ENCODE measurements at regions not wholly inside any gene's neighbourhood (a gene's known extent, or its start where the extent isn't known, plus 50 kb on each side); places are given as distances from the start of the nearest gene placed in this dataset.

DNA sequence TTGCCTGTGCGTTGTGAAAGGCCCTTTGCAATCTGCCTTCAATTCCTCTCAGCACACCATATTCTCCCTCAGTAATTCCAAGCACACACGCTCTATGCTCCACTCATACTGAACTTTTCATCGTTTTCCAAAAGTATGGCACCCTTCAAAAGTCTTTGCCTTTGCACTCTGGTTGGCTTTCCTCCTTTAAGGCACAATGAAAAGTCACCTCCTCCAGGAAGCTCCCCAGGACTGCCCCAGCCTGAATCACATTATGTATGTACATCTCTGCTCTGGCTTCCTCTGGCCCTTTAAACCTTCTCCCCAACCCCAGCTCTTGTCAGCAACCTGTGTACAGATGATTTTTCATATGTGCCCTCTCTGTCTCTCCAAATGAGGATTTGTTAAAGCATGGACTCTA lies 250.7 kb downstream of the MAF start:
- no peak overlapping the region for H2AFZ ChIP-seq
- no peaks in the 10 kb centered on the region for H3K9me2 ChIP-seq (replicated peaks; ENCODE audit: insufficient read depth)
- H3K36me3 ChIP-seq (replicated peaks; ENCODE audit: insufficient read depth, low read depth), result no peaks in the 10 kb centered on the region
- WGBS (ENCODE audit: low lambda C conversion rate, missing lambda C conversion rate), result 100% methylated on average over 3 of the region's 3 CpGs
- no peaks in the 10 kb centered on the region for H3K9me3 ChIP-seq (ENCODE audit: low read depth)
- no peaks in the 10 kb centered on the region for H3K79me2 ChIP-seq
- H3K27me3 ChIP-seq, result no peaks in the 10 kb centered on the region
- no peaks in the 10 kb centered on the region for H3K4me1 ChIP-seq (ENCODE audit: insufficient read depth)
- TF ChIP-seq, protein P1, sequence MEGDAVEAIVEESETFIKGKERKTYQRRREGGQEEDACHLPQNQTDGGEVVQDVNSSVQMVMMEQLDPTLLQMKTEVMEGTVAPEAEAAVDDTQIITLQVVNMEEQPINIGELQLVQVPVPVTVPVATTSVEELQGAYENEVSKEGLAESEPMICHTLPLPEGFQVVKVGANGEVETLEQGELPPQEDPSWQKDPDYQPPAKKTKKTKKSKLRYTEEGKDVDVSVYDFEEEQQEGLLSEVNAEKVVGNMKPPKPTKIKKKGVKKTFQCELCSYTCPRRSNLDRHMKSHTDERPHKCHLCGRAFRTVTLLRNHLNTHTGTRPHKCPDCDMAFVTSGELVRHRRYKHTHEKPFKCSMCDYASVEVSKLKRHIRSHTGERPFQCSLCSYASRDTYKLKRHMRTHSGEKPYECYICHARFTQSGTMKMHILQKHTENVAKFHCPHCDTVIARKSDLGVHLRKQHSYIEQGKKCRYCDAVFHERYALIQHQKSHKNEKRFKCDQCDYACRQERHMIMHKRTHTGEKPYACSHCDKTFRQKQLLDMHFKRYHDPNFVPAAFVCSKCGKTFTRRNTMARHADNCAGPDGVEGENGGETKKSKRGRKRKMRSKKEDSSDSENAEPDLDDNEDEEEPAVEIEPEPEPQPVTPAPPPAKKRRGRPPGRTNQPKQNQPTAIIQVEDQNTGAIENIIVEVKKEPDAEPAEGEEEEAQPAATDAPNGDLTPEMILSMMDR (IDR thresholded peaks at IDR 0.05; ENCODE audit: poor library complexity), result no peak
- no peak for TF ChIP-seq EZH2 (IDR thresholded peaks at IDR 0.05; ENCODE audit: borderline replicate concordance)
- TF ChIP-seq EZH2phosphoT487 (IDR thresholded peaks at IDR 0.05; ENCODE audit: low read depth, severe bottlenecking, unreplicated experiment), result no peak
- no peak overlapping the region for H3K4me3 ChIP-seq
- no peak overlapping the region for H3K27ac ChIP-seq
- no peak for DNase-seq (ENCODE audit: low spot score)
- no peak overlapping the region for H3K4me2 ChIP-seq
- H4K20me1 ChIP-seq (ENCODE audit: insufficient read depth, poor library complexity, severe bottlenecking), result no peaks in the 10 kb centered on the region

DNA sequence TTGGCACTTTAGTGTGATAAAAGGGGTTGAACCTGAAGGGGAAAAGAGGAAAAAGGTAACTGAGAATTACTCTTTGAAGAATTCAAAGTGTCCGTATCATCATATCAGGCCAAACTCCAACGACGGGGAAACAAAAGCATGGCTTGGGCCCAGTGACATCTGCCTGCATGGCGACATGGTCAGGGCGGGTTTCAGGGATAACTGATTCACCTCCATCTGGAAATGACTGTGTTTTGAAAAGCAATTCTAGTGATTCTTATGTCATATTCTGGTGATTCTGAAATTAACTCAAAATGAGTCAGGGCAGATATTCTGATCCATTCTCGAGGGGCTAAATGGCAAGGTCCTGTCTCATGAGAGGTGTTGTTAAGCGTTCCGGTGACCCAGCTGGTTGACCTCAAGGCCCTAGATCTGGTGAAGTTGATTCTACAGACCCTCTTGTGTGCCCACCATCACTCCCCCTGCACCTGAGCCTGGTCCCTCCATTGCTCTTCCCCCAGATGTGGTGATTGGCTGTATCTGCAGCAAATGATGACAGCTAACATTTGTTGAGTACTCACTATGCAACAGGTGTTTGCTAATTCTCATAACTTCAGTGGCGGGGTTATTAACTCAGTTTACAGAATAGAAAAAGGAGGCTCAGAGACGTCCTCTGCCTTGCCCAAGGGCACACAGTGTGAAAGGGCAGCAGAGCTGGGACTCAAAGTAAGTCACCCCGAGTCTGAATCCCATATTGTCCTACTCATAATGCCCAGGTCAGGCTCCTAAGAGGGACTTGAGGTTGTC lies 251.8 kb downstream of the MAF start:
- no peak overlapping the region for H3K27ac ChIP-seq
- no peaks in the 10 kb centered on the region for H3K9me3 ChIP-seq (ENCODE audit: low read depth)
- TF ChIP-seq, protein P1 (IDR thresholded peaks at IDR 0.05; ENCODE audit: poor library complexity), result no peak
- TF ChIP-seq EZH2phosphoT487 (IDR thresholded peaks at IDR 0.05; ENCODE audit: low read depth, severe bottlenecking, unreplicated experiment), result no peak
- TF ChIP-seq EZH2 (IDR thresholded peaks at IDR 0.05; ENCODE audit: borderline replicate concordance), result no peak
- H4K20me1 ChIP-seq (ENCODE audit: insufficient read depth, poor library complexity, severe bottlenecking), result no peaks in the 10 kb centered on the region
- DNase-seq (ENCODE audit: low spot score), result no peak
- H2AFZ ChIP-seq, result no peak overlapping the region
- no peak overlapping the region for H3K4me2 ChIP-seq
- no peaks in the 10 kb centered on the region for H3K4me1 ChIP-seq (ENCODE audit: insufficient read depth)
- no peaks in the 10 kb centered on the region for H3K27me3 ChIP-seq
- no peaks in the 10 kb centered on the region for H3K36me3 ChIP-seq (replicated peaks; ENCODE audit: insufficient read depth, low read depth)
- 93% methylated on average over 11 of the region's 11 CpGs for WGBS (ENCODE audit: low lambda C conversion rate, missing lambda C conversion rate)
- H3K4me3 ChIP-seq, result no peak overlapping the region
- H3K79me2 ChIP-seq, result no peaks in the 10 kb centered on the region
- no peaks in the 10 kb centered on the region for H3K9me2 ChIP-seq (replicated peaks; ENCODE audit: insufficient read depth)

DNA sequence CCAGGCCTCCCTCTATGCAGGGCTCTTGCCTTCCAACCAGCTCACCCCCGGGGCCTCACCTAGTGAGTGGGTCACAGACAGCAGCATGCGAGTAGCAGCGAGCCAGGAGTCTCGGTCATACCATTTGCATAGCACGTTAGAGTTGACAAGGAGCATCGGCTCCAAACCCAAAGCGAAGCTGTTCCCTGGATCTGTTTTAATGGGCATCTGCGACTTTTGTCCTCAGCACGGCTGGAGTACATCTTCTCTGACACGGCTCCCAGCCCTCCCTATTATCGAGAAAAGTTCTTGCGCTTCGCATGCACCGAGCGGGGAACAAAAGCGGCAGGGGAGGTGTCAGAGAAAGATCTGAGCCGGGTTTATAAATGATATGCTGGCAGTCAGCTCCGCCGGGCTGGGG lies 253.3 kb downstream of the MAF start:
- Histone ChIP-seq H3K27ac (no peak overlapping the region), H3K4me2 (no peak overlapping the region), H3K4me1 (ENCODE audit: insufficient read depth) (no peaks in the 10 kb centered on the region), H3K36me3 (replicated peaks; ENCODE audit: insufficient read depth, low read depth) (no peaks in the 10 kb centered on the region), H2AFZ (no peak overlapping the region), H3K27me3 (no peaks in the 10 kb centered on the region), H3K79me2 (no peaks in the 10 kb centered on the region), H3K9me2 (replicated peaks; ENCODE audit: insufficient read depth) (no peaks in the 10 kb centered on the region), H3K9me3 (ENCODE audit: low read depth) (no peaks in the 10 kb centered on the region), H4K20me1 (ENCODE audit: insufficient read depth, poor library complexity, severe bottlenecking) (no peaks in the 10 kb centered on the region), H3K4me3 (no peak overlapping the region)
- WGBS (ENCODE audit: low lambda C conversion rate, missing lambda C conversion rate), result 81% methylated on average over 19 of the region's 19 CpGs
- TF ChIP-seq EZH2 (IDR thresholded peaks at IDR 0.05; ENCODE audit: borderline replicate concordance) (no peak), EZH2phosphoT487 (IDR thresholded peaks at IDR 0.05; ENCODE audit: low read depth, severe bottlenecking, unreplicated experiment) (no peak)
- TF ChIP-seq, protein P1 (IDR thresholded peaks at IDR 0.05; ENCODE audit: poor library complexity), result no peak
- no peak for DNase-seq (ENCODE audit: low spot score)
